Sigmoid colon (tissue), 3 donors: ENCODE measurements at regions not wholly inside any gene's neighbourhood (a gene's known extent, or its start where the extent isn't known, plus 50 kb on each side); places are given as distances from the start of the nearest gene placed in this dataset.

ENCODE experiments used
- POLR2A ChIP-seq, 2 donors: fragments of 450-650 bp; IDR thresholded peaks; one replicate each; pipeline ENCODE4 v1.6.1; 2016; ENCODE audit warnings: antibody characterized with exemption in 2 of 2, mild to moderate bottlenecking in 2 of 2, moderate library complexity in 2 of 2
- TF ChIP-seq, protein P1 (sequence below), 4 experiments: fragments of 450-650 bp in 3 of 4; fragments of 200-600 bp in 1 of 4; IDR thresholded peaks; one replicate each; pipeline ENCODE4 v1.5.1; 2016 to 2019; ENCODE audit warnings: antibody characterized with exemption in 4 of 4, mild to moderate bottlenecking in 3 of 4, moderate library complexity in 2 of 4

DNA sequence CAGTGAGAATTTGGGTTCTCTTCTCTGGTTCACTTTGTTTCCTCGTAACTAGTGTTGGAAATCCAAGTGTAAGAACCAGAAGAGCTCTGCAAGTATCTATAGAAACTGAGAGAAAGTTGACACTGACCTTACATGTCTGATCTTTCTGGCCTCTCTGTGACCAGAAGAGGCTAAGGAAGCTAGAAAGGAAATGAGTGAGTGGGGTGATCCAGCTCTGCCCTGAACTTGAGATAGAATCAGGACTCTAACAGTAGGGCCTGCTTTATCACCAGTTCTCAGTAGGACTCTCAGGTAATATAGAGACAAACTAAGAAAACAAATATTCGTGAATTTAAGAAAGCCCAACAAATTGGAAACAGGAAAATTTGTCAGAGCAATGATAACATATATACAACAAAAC, 441.2 kb upstream of the ZNF804A start:
- TF ChIP-seq, protein P1, sequence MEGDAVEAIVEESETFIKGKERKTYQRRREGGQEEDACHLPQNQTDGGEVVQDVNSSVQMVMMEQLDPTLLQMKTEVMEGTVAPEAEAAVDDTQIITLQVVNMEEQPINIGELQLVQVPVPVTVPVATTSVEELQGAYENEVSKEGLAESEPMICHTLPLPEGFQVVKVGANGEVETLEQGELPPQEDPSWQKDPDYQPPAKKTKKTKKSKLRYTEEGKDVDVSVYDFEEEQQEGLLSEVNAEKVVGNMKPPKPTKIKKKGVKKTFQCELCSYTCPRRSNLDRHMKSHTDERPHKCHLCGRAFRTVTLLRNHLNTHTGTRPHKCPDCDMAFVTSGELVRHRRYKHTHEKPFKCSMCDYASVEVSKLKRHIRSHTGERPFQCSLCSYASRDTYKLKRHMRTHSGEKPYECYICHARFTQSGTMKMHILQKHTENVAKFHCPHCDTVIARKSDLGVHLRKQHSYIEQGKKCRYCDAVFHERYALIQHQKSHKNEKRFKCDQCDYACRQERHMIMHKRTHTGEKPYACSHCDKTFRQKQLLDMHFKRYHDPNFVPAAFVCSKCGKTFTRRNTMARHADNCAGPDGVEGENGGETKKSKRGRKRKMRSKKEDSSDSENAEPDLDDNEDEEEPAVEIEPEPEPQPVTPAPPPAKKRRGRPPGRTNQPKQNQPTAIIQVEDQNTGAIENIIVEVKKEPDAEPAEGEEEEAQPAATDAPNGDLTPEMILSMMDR (IDR thresholded peaks at IDR 0.05) = no peak
- no peak for TF ChIP-seq POLR2A (IDR thresholded peaks at IDR 0.05)
